ENCODE measurements at regions not wholly inside any gene's neighbourhood (a gene's known extent, or its start where the extent isn't known, plus 50 kb on each side); places are given as distances from the start of the nearest gene placed in this dataset.

GRCh38 chr13:107807306-107808073 lies 407.8 kb downstream of the LIG4 start (continued):
- no peak for TF ChIP-seq ZBTB33 (IDR thresholded peaks at IDR 0.05; ENCODE audit: extremely low read depth, insufficient replicate concordance, low read length)

- ChIA-PET CTCF (no interaction called here), RAD21 (ENCODE audit: low non-redundant PET in 1 of 2, low total read pairs in 2 of 2, uncharacterized antibody in 2 of 2, unreplicated experiment in 2 of 2) (no interaction called here), POLR2A (no interaction called here)
- no peaks in the 10 kb centered on the region for H3K4me1 ChIP-seq (ENCODE audit: control insufficient read depth in 1 of 2, insufficient read depth in 2 of 2, low read length in 2 of 2)
- intact Hi-C loops (cut with micrococcal nuclease) = no loop called here
- DNase-seq (ENCODE audit: low read depth, low spot score) (no peak), ATAC-seq (no peak)
- H3K4me2 ChIP-seq (ENCODE audit: low read length) = no peak overlapping the region
- no peaks in the 10 kb centered on the region for H3K79me2 ChIP-seq (ENCODE audit: insufficient read depth, low read length)
- no peak for TF ChIP-seq ZBTB33 (IDR thresholded peaks at IDR 0.05; ENCODE audit: extremely low read depth, insufficient replicate concordance, low read length)
- no peak for TF ChIP-seq RAD21 (IDR thresholded peaks at IDR 0.05; ENCODE audit: low read depth)
- no peak for TF ChIP-seq MAX (IDR thresholded peaks at IDR 0.05)
- no peak for TF ChIP-seq JUND (IDR thresholded peaks at IDR 0.05)
- no peak for TF ChIP-seq ATF3 (IDR thresholded peaks at IDR 0.05)
- TF ChIP-seq EZH2phosphoT487 (IDR thresholded peaks at IDR 0.05; ENCODE audit: borderline replicate concordance) = no peak
- H4K20me1 ChIP-seq (ENCODE audit: insufficient read depth) = no peaks in the 10 kb centered on the region
- H3K36me3 ChIP-seq (ENCODE audit: control insufficient read depth in 1 of 2, insufficient read depth in 2 of 2, low read length in 2 of 2) = no peaks in the 10 kb centered on the region
- H3K9ac ChIP-seq (ENCODE audit: low read length) = no peak overlapping the region
- no peak overlapping the region for H2AFZ ChIP-seq (ENCODE audit: low read depth, low read length, poor library complexity, severe bottlenecking)
- peaks cover 13 to 24% of the 10 kb centered on the region in 2 experiments; a peak in 2 of 4 replicates for H3K9me3 ChIP-seq (ENCODE audit: control insufficient read depth in 1 of 2, insufficient read depth in 1 of 2, low read depth in 1 of 2, low read length in 2 of 2)
- no peak overlapping the region for H3K27ac ChIP-seq (ENCODE audit: low read depth, low read length)
- no TSS peak for BruUV-seq (replicated peaks)
- no peaks in the 10 kb centered on the region for H3K9me2 ChIP-seq (ENCODE audit: insufficient read depth)
- H3K4me3 ChIP-seq (replicated peaks in 1 of 2; ENCODE audit: low read depth in 1 of 2, low read length in 2 of 2) = no peak overlapping the region
- no peaks in the 10 kb centered on the region for H3K27me3 ChIP-seq (ENCODE audit: insufficient read depth, low read length)
Observed at GRCh38 chr13:107806726-107807125, 408.6 kb downstream of the LIG4 start.
